Right forelimb (tissue), 1 donor: ENCODE measurements at regions not wholly inside any gene's neighbourhood (a gene's known extent, or its start where the extent isn't known, plus 50 kb on each side); places are given as distances from the start of the nearest gene placed in this dataset.

Experiments used
- DNase-seq: peaks from one replicate; pipeline ENCODE4 v3.0.0-alpha.2; 2018

GRCh38 chr1:22387919-22388580, 63.6 kb upstream of the ZBTB40 start:
- DNase-seq, result no peak

- DNase-seq, result no peak
Measured at GRCh38 chr1:22388671-22389450, 62.8 kb upstream of the ZBTB40 start.

GRCh38 chr1:22393587-22393986, 58.1 kb upstream of the ZBTB40 start:
- no peak for DNase-seq

- no peak for DNase-seq
Measured at GRCh38 chr1:22398656-22399420, 52.8 kb upstream of the ZBTB40 start.

- no peak for DNase-seq
Measured at GRCh38 chr1:22399421-22400091, 52.1 kb upstream of the ZBTB40 start.
